Fibroblast of mammary gland (primary cell): ENCODE measurements at regions not wholly inside any gene's neighbourhood (a gene's known extent, or its start where the extent isn't known, plus 50 kb on each side); places are given as distances from the start of the nearest gene placed in this dataset.

ENCODE experiments used
- DNase-seq: peaks from one replicate; pipeline ENCODE4 v3.0.0-alpha.2; 2010; ENCODE audit warnings: low read depth
- H3K4me3 ChIP-seq: 2 replicates; pipeline ENCODE4 v1.5.1; 2011; ENCODE audit warnings: low read depth, mild to moderate bottlenecking, low read length, moderate library complexity; ENCODE audit not compliant: control insufficient read depth
- CTCF ChIP-seq: conservative IDR thresholded peaks from 2 replicates; pipeline ENCODE4 v1.5.1; 2011; ENCODE audit warnings: low read depth, low read length, inconsistent platforms; ENCODE audit not compliant: control insufficient read depth, insufficient read depth

GRCh38 chr2:145874466-145874865, 1354.5 kb upstream of the ZEB2 start:
- no peak overlapping the region for H3K4me3 ChIP-seq
- TF ChIP-seq CTCF: no peak
- DNase-seq: peak; percentile 81

- no peak overlapping the region for H3K4me3 ChIP-seq
Measured at GRCh38 chr2:145864501-145864900, 1344.6 kb upstream of the ZEB2 start.

GRCh38 chr2:145861940-145862339, 1342.0 kb upstream of the ZEB2 start:
- TF ChIP-seq CTCF: no peak
- DNase-seq: no peak
- no peak overlapping the region for H3K4me3 ChIP-seq

More at GRCh38 chr2:145864501-145864900, 1344.6 kb upstream of the ZEB2 start:
- no peak for DNase-seq
- TF ChIP-seq CTCF: no peak

GRCh38 chr2:145860083-145860482, 1340.2 kb upstream of the ZEB2 start:
- DNase-seq: no peak
- H3K4me3 ChIP-seq: no peak overlapping the region
- no peak for TF ChIP-seq CTCF

GRCh38 chr2:145855142-145855541, 1335.2 kb upstream of the ZEB2 start:
- DNase-seq: no peak
- H3K4me3 ChIP-seq: no peak overlapping the region
- TF ChIP-seq CTCF: no peak

GRCh38 chr2:145854039-145854755, 1334.3 kb upstream of the ZEB2 start:
- no peak overlapping the region for H3K4me3 ChIP-seq
- DNase-seq: no peak
- no peak for TF ChIP-seq CTCF
